Activated B cell treated with CpG ODN at 0.5 μM for 24 hours (primary cell): ENCODE measurements at regions not wholly inside any gene's neighbourhood (a gene's known extent, or its start where the extent isn't known, plus 50 kb on each side); places are given as distances from the start of the nearest gene placed in this dataset.

Experiments
- ATAC-seq: fragments of 200-7000 bp; cut with Tn5 transposase; one replicate; pipeline ENCODE4 v1.10.0; 2021; ENCODE audit warnings: low read depth, mild to moderate bottlenecking, moderate library complexity
- CTCF ChIA-PET: fragments of 350-600 bp; sonication (Branson Sonifier 250); formaldehyde crosslinking; loops from one replicate; lab custom pipeline; 2021; ENCODE audit warnings: antibody characterized with exemption; lab: Charles Lee
- POLR2A ChIA-PET: fragments of 350-600 bp; sonication (Branson Sonifier 250); formaldehyde crosslinking; loops from one replicate; lab custom pipeline; 2021; ENCODE audit warnings: antibody characterized with exemption; lab: Charles Lee
- DNase-seq: peaks from one replicate; pipeline ENCODE4 v3.0.0; 2022
- H3K27ac Mint-ChIP-seq: one replicate; pipeline ENCODE4 v1.8.0; 2020; ENCODE audit warnings: mixed read lengths
- H3K27me3 Mint-ChIP-seq: one replicate; pipeline ENCODE4 v1.8.0; 2021; ENCODE audit warnings: mixed read lengths
- H3K36me3 Mint-ChIP-seq: one replicate; pipeline ENCODE4 v1.8.0; 2021; ENCODE audit warnings: low read depth, mixed read lengths
- H3K4me1 Mint-ChIP-seq: one replicate; pipeline ENCODE4 v1.8.0; 2021; ENCODE audit warnings: mixed read lengths
- H3K4me3 Mint-ChIP-seq: one replicate; pipeline ENCODE4 v1.8.0; 2020; ENCODE audit warnings: mild to moderate bottlenecking, mixed read lengths
- H3K9me3 Mint-ChIP-seq: one replicate; pipeline ENCODE4 v1.8.0; 2020; ENCODE audit warnings: mixed read lengths
- intact Hi-C: fragments of 100-400 bp; cut with micrococcal nuclease; formaldehyde crosslinking; loops from one replicate; pipeline ENCODE4 v1.15.1; 2024
- TF ChIP-seq, protein P1 (sequence below): fragments of 200-600 bp; IDR thresholded peaks from one replicate; pipeline ENCODE4 v1.8.0; 2022; ENCODE audit warnings: antibody characterized with exemption, mild to moderate bottlenecking

DNA sequence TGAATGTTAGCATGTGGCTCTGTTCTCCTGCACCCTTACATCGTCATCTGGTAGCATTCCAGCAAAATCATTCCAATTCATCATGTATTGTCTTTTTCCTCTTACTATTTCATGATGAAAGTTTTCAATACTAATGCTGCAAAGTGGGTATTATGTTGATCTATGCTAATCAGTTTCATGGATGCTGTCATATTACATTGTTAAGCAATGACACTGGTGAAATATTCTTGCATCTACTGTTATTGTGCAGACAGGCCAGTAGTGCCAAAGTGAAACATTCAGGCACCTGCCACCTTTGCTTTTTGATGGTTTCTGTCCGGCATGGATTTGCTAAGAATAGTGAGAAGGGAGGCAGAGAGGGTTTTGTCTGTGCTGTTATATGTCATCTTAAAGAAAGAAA, 76.1 kb upstream of the SMIM21 start:
- Mint-ChIP-seq H3K4me1 (no peaks in the 10 kb centered on the region), H3K9me3 (no peaks in the 10 kb centered on the region), H3K27me3 (peaks cover 17% of the 10 kb centered on the region), H3K27ac (no peak overlapping the region), H3K36me3 (no peaks in the 10 kb centered on the region), H3K4me3 (no peak overlapping the region)
- TF ChIP-seq, protein P1, sequence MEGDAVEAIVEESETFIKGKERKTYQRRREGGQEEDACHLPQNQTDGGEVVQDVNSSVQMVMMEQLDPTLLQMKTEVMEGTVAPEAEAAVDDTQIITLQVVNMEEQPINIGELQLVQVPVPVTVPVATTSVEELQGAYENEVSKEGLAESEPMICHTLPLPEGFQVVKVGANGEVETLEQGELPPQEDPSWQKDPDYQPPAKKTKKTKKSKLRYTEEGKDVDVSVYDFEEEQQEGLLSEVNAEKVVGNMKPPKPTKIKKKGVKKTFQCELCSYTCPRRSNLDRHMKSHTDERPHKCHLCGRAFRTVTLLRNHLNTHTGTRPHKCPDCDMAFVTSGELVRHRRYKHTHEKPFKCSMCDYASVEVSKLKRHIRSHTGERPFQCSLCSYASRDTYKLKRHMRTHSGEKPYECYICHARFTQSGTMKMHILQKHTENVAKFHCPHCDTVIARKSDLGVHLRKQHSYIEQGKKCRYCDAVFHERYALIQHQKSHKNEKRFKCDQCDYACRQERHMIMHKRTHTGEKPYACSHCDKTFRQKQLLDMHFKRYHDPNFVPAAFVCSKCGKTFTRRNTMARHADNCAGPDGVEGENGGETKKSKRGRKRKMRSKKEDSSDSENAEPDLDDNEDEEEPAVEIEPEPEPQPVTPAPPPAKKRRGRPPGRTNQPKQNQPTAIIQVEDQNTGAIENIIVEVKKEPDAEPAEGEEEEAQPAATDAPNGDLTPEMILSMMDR, result no peak
- no peak for ATAC-seq
- intact Hi-C loops, result no loop called here
- POLR2A ChIA-PET, result no interaction called here
- no peak for DNase-seq
- CTCF ChIA-PET, result no interaction called here

DNA sequence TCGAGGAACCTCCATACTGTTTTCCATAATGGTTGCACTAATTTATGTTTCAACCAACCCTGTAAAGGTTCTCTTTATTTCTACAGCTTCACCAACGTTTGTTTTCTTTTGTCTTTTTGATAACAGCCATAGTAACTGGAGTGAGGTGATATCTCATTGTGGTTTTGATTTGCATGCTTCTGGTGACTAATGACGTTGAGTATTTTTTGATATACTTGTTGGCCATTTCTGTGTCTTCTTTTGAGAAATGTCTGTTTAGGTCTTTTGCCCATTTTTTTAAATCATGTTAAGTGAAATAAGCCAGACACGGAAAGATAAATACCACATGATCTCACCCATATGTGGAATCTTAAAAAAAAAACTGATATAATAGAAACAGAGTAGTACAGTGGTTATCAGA, 74.8 kb upstream of the SMIM21 start:
- ChIA-PET CTCF (no interaction called here), POLR2A (no interaction called here)
- DNase-seq (no peak), ATAC-seq (no peak)
- Mint-ChIP-seq H3K9me3 (no peaks in the 10 kb centered on the region), H3K36me3 (no peaks in the 10 kb centered on the region), H3K4me3 (no peak overlapping the region), H3K27ac (no peak overlapping the region), H3K4me1 (no peaks in the 10 kb centered on the region), H3K27me3 (peaks cover 18% of the 10 kb centered on the region)
- intact Hi-C loops, result no loop called here
- TF ChIP-seq, protein P1, result no peak

DNA sequence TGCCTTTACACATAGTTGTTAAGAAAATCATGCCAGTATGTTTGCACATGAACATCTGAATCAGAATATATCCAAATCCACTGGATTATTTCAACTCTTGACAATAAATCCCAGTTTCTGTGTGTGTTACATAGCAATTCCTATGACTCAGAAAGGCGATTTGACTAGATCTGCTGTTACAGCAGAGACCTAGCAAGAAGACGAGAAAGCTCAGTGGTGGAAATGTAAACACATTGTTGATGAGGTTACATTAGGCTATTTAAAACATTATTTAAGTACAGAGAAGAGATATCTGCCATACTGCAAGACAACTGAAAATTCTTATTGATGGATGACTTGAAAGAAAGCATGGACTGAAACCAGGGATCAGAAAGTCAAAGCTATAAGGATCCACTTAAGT, 73.0 kb upstream of the SMIM21 start:
- H3K9me3 Mint-ChIP-seq, result no peaks in the 10 kb centered on the region
- ChIA-PET POLR2A (no interaction called here), CTCF (no interaction called here)

DNA sequence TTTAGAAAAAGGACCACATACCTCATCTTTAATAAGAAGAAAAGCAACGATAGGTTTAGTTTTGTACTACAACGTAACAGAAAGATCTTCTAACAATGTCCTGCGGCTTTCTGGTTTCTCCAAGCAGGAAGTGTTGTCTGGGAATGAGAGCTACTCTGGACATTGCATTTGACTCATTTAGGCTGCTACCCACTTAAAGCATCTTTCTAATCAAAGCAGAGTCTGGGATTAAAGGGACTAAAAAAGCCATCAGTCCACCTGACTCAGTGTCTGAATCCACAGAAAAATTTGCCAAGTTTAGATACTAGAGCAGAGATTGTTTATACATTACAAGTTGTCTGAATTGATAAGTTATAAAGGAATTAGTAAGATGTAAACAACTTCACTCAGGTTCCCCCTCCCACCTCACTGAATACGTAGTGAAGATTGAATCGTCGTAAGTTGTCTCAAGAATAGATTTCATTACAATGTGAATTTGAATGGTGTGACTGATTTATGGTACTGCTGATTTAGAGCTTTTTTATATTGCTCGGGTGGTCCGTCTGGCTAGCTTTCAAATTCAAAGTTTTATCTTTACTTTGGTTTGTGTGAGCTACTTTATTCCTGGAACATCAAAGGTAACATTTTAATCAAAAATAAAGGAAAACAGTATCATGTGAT, 70.2 kb upstream of the SMIM21 start:
- Mint-ChIP-seq H3K36me3 (no peaks in the 10 kb centered on the region), H3K27ac (no peak overlapping the region), H3K4me3 (no peak overlapping the region), H3K9me3 (no peaks in the 10 kb centered on the region), H3K4me1 (no peaks in the 10 kb centered on the region), H3K27me3 (peaks cover 15% of the 10 kb centered on the region)
- POLR2A ChIA-PET, result no interaction called here
- CTCF ChIA-PET, result no interaction called here
- TF ChIP-seq, protein P1, result no peak
- intact Hi-C loops, result no loop called here
- DNase-seq (no peak), ATAC-seq (no peak)

More for the DNA sequence above, 73.0 kb upstream of the SMIM21 start:
- TF ChIP-seq, protein P1, result no peak
- H3K4me1 Mint-ChIP-seq, result no peaks in the 10 kb centered on the region
- H3K27me3 Mint-ChIP-seq, result peaks cover 21% of the 10 kb centered on the region
- intact Hi-C loops, result no loop called here
- H3K27ac Mint-ChIP-seq, result no peak overlapping the region
- no peak for DNase-seq
- no peaks in the 10 kb centered on the region for H3K36me3 Mint-ChIP-seq
- no peak for ATAC-seq
- H3K4me3 Mint-ChIP-seq, result no peak overlapping the region

DNA sequence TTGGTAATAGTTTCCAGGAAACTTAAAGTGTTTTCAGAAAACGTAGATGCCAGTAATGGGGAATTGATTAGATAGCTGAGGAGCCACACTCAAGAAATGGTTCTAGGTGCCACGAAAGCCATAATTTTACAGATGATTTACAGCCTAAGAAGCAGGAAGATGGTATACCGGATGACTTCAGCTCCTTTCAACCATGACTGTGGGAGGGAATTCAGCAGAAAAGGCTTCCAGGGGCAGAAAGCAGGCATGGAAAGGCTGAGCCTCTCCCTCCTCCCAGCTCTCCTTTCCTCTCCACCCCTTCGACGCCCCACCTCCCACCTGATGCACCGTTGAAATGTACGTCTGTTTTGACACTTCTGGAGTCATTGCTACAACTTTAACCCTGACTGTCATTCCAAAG, 68.6 kb upstream of the SMIM21 start:
- ATAC-seq (no peak), DNase-seq (no peak)
- Mint-ChIP-seq H3K27ac (no peak overlapping the region), H3K36me3 (no peaks in the 10 kb centered on the region), H3K27me3 (peaks cover 10% of the 10 kb centered on the region), H3K4me1 (no peaks in the 10 kb centered on the region), H3K4me3 (no peak overlapping the region), H3K9me3 (no peaks in the 10 kb centered on the region)
- intact Hi-C loops, result no loop called here
- CTCF ChIA-PET, result no interaction called here
- POLR2A ChIA-PET, result no interaction called here
- TF ChIP-seq, protein P1, result no peak
